Activated T-cell treated with anti-CD3 and anti-CD28 coated beads, Interleukin-2, amount 50 U/mL, for 48 hours (primary cell): ENCODE measurements at regions not wholly inside any gene's neighbourhood (a gene's known extent, or its start where the extent isn't known, plus 50 kb on each side); places are given as distances from the start of the nearest gene placed in this dataset.
"Not testable (repeated sequence)": the region's sequence is repeated elsewhere in the genome, so short reads cannot be mapped to it uniquely, and the experiment has no call there.

Experiments
- DNase-seq, 2 experiments: peaks; one replicate each; pipeline ENCODE4 v3.0.0-alpha.2; 2020

DNA sequence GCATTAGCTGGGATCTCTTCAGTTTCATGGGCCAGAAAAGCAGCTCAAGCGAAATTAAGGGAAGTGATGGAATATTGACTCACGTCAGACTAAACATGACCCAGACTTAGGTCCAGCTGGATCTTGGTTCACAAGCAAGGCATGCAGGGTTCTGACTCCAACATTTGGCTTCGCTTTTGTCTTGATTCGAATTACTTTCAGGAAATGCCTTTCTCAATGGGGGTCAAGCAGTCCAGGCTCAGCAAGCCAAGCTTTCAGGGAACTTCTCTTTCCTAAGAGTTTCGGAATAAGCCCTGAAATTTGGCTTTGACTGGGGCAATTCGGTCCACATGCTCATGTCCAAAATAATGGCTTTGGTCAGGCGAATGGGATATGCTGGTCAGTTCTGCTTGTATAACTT, 678.7 kb upstream of the TMEM132C start:
- no peak for DNase-seq

- no peak for DNase-seq
Observed at GRCh38 chr12:127589541-127589940, 677.4 kb upstream of the TMEM132C start.

GRCh38 chr12:127590868-127591267, 676.1 kb upstream of the TMEM132C start:
- DNase-seq, result no peak

DNA sequence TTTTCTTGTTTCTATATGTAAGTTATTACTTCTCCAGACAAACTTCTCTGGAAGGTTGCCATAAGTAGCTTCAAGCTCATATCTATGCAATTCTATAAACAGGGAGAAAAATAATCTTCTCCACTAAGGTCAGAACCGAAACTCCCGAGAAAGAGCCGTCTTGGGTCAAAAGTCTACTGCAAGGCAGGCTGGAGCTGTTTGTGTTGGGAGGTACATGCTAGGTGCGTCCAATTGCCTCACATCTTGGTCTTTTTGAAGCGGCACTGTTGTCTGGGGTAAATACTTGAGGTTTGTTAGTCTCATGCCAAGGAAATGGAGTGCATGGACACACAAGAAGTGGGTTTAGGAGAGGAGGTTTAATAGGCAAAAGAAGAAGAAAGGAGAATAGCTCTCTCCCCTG, 674.7 kb upstream of the TMEM132C start:
- DNase-seq, result no peak

DNA sequence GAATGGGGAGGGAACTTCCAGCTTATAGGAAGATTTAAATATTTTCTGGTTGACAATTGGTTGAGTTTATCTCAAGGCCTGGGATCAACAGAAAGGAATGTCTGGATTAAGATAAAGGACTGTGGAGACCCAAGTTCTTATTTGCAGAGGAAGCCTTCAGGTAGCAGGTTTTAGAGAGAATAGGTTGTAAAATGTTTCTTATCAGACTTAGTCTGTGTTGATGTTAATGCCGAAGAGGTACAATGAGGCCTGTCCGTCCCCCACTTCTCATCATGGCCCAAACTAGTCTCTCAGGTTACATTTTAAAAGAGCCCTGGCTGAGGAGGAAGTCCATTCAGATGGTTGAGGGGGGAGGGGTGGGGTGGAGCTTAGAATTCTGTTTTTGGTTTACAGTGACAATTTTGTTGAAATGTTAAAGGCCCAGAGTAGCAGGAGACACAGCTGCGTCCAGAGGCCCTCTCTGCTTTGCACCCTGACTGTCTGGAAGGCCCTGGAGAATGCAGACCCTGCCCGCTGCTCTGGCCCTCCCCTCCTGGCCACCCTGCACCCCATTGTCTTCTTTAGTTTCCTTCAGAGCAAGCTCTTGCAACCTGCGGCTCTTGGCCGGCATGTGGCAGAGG, 672.5 kb upstream of the TMEM132C start:
- DNase-seq, result no peak

DNA sequence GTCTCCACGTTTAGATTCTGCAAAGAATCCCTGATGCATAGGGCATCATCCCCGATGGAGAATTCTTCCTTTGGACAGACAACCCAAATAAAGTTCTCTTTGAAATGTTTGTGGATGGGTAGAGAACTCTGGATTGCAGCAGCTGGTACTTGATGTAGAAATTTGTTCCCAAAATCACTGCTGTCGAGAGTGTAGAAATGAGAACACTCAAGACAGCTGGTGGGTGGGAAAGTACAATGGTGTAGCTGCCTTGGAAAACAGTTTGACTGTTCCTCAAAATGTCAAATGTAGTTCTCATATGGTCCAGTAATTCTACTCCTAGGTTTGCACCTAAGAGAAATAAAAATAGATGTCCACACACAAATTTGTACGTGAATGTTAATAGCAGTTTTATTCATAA, 671.5 kb upstream of the TMEM132C start:
- DNase-seq, result no peak

- DNase-seq, result no peak
Observed at GRCh38 chr12:127596891-127597290, 670.1 kb upstream of the TMEM132C start.

- DNase-seq, result no peak
Observed at GRCh38 chr12:127599436-127599835, 667.5 kb upstream of the TMEM132C start.

DNA sequence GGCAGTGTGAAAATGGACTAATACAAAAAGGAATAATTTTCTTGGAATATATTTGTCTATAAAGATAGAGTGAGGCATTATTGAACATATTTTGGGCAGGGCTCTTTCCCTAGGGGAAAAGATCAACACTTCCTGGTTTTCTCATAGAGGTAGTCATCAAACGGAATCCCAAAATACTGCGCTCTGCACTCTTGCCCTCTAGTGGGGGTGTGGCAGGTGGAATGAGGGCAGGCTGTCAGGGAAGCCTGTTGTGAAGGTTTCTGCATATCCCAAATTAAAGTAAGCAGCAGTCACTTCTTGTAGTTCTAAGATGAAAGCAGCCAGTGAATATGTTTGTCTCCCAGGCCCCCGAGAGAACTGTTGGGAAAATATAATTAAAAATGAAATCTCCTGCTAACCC, 666.8 kb upstream of the TMEM132C start:
- DNase-seq, result no peak

DNA sequence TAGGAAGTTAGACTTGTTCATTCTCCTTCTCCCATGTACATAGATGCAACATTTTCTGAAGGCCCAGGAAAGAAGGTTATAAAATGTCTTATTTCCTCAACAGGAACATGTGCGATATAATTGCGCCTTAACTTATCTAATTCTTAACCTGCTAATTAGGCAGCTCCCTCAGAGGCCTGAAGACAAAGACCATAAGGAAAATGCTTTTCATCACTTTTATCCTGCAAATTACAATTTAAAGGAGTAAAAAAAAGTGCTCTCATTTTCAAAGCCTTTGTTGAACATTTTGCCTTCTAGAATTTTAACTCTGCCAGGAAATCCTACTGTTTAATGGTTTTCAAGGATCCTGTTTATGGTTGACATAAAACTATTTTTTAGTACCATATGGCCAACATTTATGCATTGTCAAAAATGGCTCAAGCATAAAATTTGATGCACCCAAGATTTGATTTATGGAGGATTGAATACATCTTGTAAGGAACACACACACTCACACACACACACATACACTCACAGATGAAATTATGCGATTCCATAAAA, 660.4 kb upstream of the TMEM132C start:
- DNase-seq, result no peak

DNA sequence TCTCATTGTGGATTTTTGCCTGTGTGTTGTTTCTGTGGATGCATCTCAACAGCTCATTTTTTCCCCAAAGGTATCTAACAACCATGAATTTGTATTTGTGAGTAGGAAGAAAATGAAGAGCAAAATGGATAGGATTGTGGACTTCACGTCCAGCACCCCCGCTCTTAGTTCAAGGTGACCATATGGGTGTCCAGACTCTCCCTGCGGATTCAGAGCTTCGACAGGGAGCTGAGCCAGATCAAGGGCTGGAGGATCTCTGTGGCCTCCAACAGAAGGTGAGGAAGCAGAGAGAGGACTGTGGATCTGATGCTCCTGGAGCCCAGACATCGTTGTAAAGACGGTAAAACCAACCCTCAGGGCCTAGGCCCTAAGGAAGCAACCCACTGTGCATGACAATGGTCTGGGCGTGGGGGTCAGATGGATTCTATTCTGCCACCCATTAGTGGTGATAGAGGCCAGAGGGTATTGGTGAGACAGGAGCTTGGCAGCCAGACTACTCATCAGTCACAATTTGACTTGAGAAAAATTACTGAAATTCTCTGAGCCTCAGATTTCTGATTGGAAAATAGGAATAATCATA, 659.7 kb upstream of the TMEM132C start:
- no peak for DNase-seq

DNA sequence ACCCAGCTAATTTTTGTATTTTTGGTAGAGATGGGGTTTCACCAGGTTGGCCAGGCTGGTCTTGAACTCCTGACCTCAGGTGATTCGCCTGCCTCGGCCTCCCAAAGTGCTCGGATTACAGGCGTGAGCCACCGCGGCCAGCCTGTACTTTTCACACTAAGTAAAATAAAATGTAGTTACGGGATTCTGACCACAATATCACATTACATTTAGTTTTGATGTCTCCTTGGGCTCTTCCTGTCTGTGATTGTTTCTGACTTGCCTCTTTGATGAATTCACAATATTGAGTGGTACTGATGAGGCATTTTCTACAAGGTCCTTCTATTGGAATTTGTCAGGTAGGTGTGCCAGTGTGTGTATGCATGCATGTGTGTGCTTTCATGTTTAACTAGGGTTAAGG, 658.6 kb upstream of the TMEM132C start:
- DNase-seq, result not testable (repeated sequence)

- DNase-seq, result no peak
Observed at GRCh38 chr12:127613056-127613455, 653.9 kb upstream of the TMEM132C start.

- DNase-seq, result no peak
Observed at GRCh38 chr12:127619869-127620734, 646.9 kb upstream of the TMEM132C start.

DNA sequence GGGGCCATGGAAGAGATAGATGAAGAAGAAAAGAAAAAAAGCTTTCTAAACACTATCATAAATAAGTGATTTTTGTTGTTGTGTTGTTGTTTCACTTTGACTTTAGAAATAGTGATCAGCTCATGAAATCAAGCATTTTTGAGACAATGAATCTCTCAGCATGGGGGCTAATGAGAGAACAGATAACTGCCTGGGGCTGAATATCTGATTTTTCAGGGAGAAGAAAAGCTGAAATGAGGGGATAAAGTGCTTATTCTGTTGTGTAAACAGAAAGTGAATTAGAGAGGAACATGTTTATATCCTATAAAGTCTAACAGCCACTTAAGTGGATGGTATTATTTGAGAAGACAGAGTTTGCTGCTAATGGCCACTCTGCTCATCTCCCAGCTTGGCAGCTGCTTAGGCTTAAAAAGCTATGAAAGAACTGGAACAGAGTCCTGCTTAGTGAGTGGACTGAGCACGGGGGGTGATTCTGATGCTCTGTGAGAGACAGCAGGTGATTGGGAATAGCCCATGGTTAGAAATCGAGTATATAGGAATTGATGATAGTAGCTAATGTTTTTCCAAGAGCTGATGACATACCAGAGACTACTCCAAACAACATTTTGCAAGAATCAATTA, 646.1 kb upstream of the TMEM132C start:
- no peak for DNase-seq

- no peak for DNase-seq
Observed at GRCh38 chr12:127621366-127621765, 645.6 kb upstream of the TMEM132C start.

- DNase-seq, result no peak
Observed at GRCh38 chr12:127623362-127623761, 643.6 kb upstream of the TMEM132C start.

- no peak for DNase-seq
Observed at GRCh38 chr12:127625176-127625771, 641.7 kb upstream of the TMEM132C start.

DNA sequence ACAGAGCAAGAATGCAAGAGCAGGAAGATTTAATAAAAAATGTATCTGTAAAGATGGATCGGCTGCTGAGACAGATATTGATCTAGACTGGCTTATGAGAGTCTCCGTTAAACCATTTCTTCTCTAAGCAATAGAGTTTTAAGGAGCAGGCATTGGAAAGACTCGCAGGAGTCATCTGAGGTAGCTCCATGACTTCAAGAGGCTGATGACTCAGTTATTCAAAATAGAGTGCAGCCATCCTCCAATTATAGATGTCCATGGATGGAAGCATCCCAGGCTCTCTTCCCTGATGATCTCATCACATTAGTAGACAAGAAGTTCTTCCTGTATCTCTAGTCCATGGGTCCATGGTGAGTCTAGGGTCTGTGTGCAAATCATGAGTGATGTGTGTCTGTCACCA, 638.3 kb upstream of the TMEM132C start:
- DNase-seq, result no peak

GRCh38 chr12:127629066-127629820, 637.7 kb upstream of the TMEM132C start:
- DNase-seq, result no peak

GRCh38 chr12:127632461-127632860, 634.5 kb upstream of the TMEM132C start:
- no peak for DNase-seq

GRCh38 chr12:127635838-127636237, 631.1 kb upstream of the TMEM132C start:
- no peak for DNase-seq
